ENCODE measurements at regions not wholly inside any gene's neighbourhood (a gene's known extent, or its start where the extent isn't known, plus 50 kb on each side); places are given as distances from the start of the nearest gene placed in this dataset.

- 71 to 95% methylated on average over 2 of the region's 2 CpGs for WGBS, 2 donors
- Histone ChIP-seq H3K4me1 (no peaks in the 10 kb centered on the region), H3K4me3 (no peak overlapping the region), H3K27me3 (peaks cover 0 to 35% (median 0%) of the 10 kb centered on the region in 4 donors), H3K36me3 (no peaks in the 10 kb centered on the region), H3K27ac (no peak overlapping the region), H3K9me3 (no peaks in the 10 kb centered on the region)
- no peak for TF ChIP-seq POLR2A (IDR thresholded peaks at IDR 0.05)
- TF ChIP-seq, protein P1, sequence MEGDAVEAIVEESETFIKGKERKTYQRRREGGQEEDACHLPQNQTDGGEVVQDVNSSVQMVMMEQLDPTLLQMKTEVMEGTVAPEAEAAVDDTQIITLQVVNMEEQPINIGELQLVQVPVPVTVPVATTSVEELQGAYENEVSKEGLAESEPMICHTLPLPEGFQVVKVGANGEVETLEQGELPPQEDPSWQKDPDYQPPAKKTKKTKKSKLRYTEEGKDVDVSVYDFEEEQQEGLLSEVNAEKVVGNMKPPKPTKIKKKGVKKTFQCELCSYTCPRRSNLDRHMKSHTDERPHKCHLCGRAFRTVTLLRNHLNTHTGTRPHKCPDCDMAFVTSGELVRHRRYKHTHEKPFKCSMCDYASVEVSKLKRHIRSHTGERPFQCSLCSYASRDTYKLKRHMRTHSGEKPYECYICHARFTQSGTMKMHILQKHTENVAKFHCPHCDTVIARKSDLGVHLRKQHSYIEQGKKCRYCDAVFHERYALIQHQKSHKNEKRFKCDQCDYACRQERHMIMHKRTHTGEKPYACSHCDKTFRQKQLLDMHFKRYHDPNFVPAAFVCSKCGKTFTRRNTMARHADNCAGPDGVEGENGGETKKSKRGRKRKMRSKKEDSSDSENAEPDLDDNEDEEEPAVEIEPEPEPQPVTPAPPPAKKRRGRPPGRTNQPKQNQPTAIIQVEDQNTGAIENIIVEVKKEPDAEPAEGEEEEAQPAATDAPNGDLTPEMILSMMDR (IDR thresholded peaks at IDR 0.05): no peak
- DNase-seq: no peak
- intact Hi-C loops (cut with DNase I): no loop called here
These were observed 78.4 kb downstream of the CCNG2 start for GRCh38 chr4:77235289-77235854.

- H3K27ac ChIP-seq: no peak overlapping the region
- no peaks in the 10 kb centered on the region for H3K9me3 ChIP-seq
- no peaks in the 10 kb centered on the region for H3K36me3 ChIP-seq
- H3K4me1 ChIP-seq: no peaks in the 10 kb centered on the region
- H3K4me3 ChIP-seq: no peak overlapping the region
- WGBS, 2 donors: 88 to 95% methylated on average over 2 to 3 of the region's 3 CpGs
- TF ChIP-seq, protein P1 (IDR thresholded peaks at IDR 0.05): no peak
- no peak for TF ChIP-seq POLR2A (IDR thresholded peaks at IDR 0.05)
- H3K27me3 ChIP-seq: peaks cover 0 to 44% (median 0%) of the 10 kb centered on the region in 4 donors
- intact Hi-C loops (cut with DNase I): no loop called here
- DNase-seq: no peak
These were observed 79.8 kb downstream of the CCNG2 start for GRCh38 chr4:77236806-77237205.

GRCh38 chr4:77240469-77241066 lies 83.6 kb downstream of the CCNG2 start:
- H3K4me1 ChIP-seq: no peaks in the 10 kb centered on the region
- H3K4me3 ChIP-seq: no peak overlapping the region
- no peaks in the 10 kb centered on the region for H3K9me3 ChIP-seq
- H3K27me3 ChIP-seq: peaks cover 0 to 42% (median 0%) of the 10 kb centered on the region in 4 donors
- no peak overlapping the region for H3K27ac ChIP-seq
- WGBS, 2 donors: 33 to 38% methylated on average over 7 to 10 of the region's 10 CpGs
- no peak for DNase-seq
- intact Hi-C loops (cut with DNase I): loop anchor here (5.0 kb wide), 1 partner anchor 117 kb away; no protein-coding TSS in a partner anchor
- no peaks in the 10 kb centered on the region for H3K36me3 ChIP-seq
- TF ChIP-seq POLR2A (IDR thresholded peaks at IDR 0.05): no peak
- TF ChIP-seq, protein P1 (IDR thresholded peaks at IDR 0.05): peak; percentile 33 to 82 (median 73)

- Histone ChIP-seq H3K36me3 (no peaks in the 10 kb centered on the region), H3K27me3 (peaks cover 0 to 4% (median 0%) of the 10 kb centered on the region in 4 donors), H3K9me3 (no peaks in the 10 kb centered on the region), H3K4me3 (no peak overlapping the region), H3K27ac (no peak overlapping the region), H3K4me1 (no peaks in the 10 kb centered on the region)
- no peak for DNase-seq
- intact Hi-C loops (cut with DNase I): no loop called here
- no peak for TF ChIP-seq POLR2A (IDR thresholded peaks at IDR 0.05)
- TF ChIP-seq, protein P1 (IDR thresholded peaks at IDR 0.05): no peak
- WGBS, 2 donors: 42 to 67% methylated on average over 4 of the region's 4 CpGs
These were observed 91.8 kb downstream of the CCNG2 start for GRCh38 chr4:77248805-77249204.

DNA sequence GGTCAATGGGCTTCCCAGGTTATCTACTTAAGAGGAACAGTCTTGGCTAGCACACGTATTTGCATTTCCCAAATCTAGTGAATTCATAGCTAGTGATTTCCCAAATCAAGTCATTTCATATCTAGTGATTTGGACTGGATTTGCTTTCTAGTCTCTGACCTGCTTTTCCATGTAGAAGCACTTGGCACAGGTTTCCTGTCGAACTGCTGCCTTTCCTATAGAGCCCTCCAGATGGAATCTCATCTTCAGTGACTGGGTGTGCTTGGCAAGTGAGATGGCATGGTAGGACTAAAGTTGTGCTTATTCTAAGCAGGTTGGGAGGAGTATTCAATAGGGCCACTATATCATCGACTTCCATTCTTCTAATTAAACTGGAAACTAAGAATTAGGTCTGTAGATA lies 94.7 kb downstream of the CCNG2 start:
- Histone ChIP-seq H3K36me3 (no peaks in the 10 kb centered on the region), H3K27me3 (peaks cover 0 to 4% (median 0%) of the 10 kb centered on the region in 4 donors), H3K4me3 (no peak overlapping the region), H3K4me1 (no peaks in the 10 kb centered on the region), H3K9me3 (no peaks in the 10 kb centered on the region), H3K27ac (no peak overlapping the region)
- WGBS, 2 donors: 71 to 84% methylated on average over 2 to 3 of the region's 3 CpGs
- no peak for DNase-seq
- no peak for TF ChIP-seq POLR2A (IDR thresholded peaks at IDR 0.05)
- TF ChIP-seq, protein P1 (IDR thresholded peaks at IDR 0.05): no peak
- intact Hi-C loops (cut with DNase I): no loop called here

Data from esophagus squamous epithelium (tissue), 5 donors.